HG03354 (cell line): ENCODE measurements at regions not wholly inside any gene's neighbourhood (a gene's known extent, or its start where the extent isn't known, plus 50 kb on each side); places are given as distances from the start of the nearest gene placed in this dataset.

Source experiments
- ATAC-seq: cut with Tn5 transposase; IDR thresholded peaks from one replicate; pipeline ENCODE4 v1.9.1; 2021; ENCODE audit warnings: mild to moderate bottlenecking; ENCODE audit not compliant: unreplicated experiment, poor library complexity, severe bottlenecking

- ATAC-seq: no peak
Observed at GRCh38 chr3:19734453-19734852, 199.6 kb downstream of the EFHB start.

GRCh38 chr3:19725000-19725399 is 209.0 kb downstream of the EFHB start:
- ATAC-seq: no peak

GRCh38 chr3:19717736-19718135 is 216.3 kb downstream of the EFHB start:
- ATAC-seq: no peak

GRCh38 chr3:19711160-19711782 is 222.7 kb downstream of the EFHB start:
- ATAC-seq: no peak

GRCh38 chr3:19702416-19703078 is 231.5 kb downstream of the EFHB start:
- ATAC-seq: no peak

GRCh38 chr3:19688767-19689166 is 245.2 kb downstream of the EFHB start:
- peak; percentile 63 for ATAC-seq

- no peak for ATAC-seq
Observed at GRCh38 chr3:19668163-19668562, 265.9 kb downstream of the EFHB start.

GRCh38 chr3:19662486-19662885 is 271.5 kb downstream of the EFHB start:
- ATAC-seq: no peak

- ATAC-seq: no peak
Observed at GRCh38 chr3:19652336-19652735, 281.7 kb downstream of the EFHB start.

- peak; percentile 60 for ATAC-seq
Observed at GRCh38 chr3:19645093-19645492, 288.9 kb downstream of the EFHB start.

GRCh38 chr3:19644405-19644804 is 289.6 kb downstream of the EFHB start:
- ATAC-seq: peak; percentile 51

- ATAC-seq: no peak
Observed at GRCh38 chr3:19641408-19641807, 292.6 kb downstream of the EFHB start.

- ATAC-seq: no peak
Observed at GRCh38 chr3:19632099-19633074, 301.6 kb downstream of the EFHB start.

GRCh38 chr3:19598870-19599269 is 335.1 kb downstream of the EFHB start:
- ATAC-seq: peak; percentile 50

- ATAC-seq: peak; percentile 90
Observed at GRCh38 chr3:19596408-19596807, 337.6 kb downstream of the EFHB start.

GRCh38 chr3:19595884-19596283 is 338.1 kb downstream of the EFHB start:
- peak; percentile 11 for ATAC-seq
